Parathyroid adenoma (tissue), 2 donors: ENCODE measurements at regions not wholly inside any gene's neighbourhood (a gene's known extent, or its start where the extent isn't known, plus 50 kb on each side); places are given as distances from the start of the nearest gene placed in this dataset.

Experiments
- H2AFZ ChIP-seq: fragments of 300-600 bp; sonication (generic); one replicate; pipeline ENCODE4 v1.7.0; 2017; ENCODE audit warnings: antibody characterized with exemption, mild to moderate bottlenecking
- H3K27ac ChIP-seq: fragments of 300-600 bp; sonication (generic); one replicate; pipeline ENCODE4 v1.7.0; 2017
- H3K27me3 ChIP-seq: fragments of 300-600 bp; sonication (generic); one replicate; pipeline ENCODE4 v1.7.0; 2017; ENCODE audit warnings: low read length; ENCODE audit not compliant: control insufficient read depth, insufficient read depth
- H3K36me3 ChIP-seq: fragments of 300-600 bp; sonication (generic); one replicate; pipeline ENCODE4 v1.7.0; 2017; ENCODE audit warnings: low read length; ENCODE audit not compliant: control insufficient read depth, insufficient read depth
- H3K4me1 ChIP-seq: fragments of 300-600 bp; sonication (generic); one replicate; pipeline ENCODE4 v1.7.0; 2017; ENCODE audit warnings: control low read depth
- H3K4me2 ChIP-seq: fragments of 300-600 bp; sonication (generic); one replicate; pipeline ENCODE4 v1.7.0; 2017; ENCODE audit warnings: low read length
- H3K4me3 ChIP-seq: fragments of 300-600 bp; sonication (generic); one replicate; pipeline ENCODE4 v1.7.0; 2017; ENCODE audit warnings: low read depth, low read length
- H3K79me2 ChIP-seq: fragments of 300-600 bp; sonication (generic); one replicate; pipeline ENCODE4 v1.7.0; 2017; ENCODE audit warnings: control low read depth
- H3K9ac ChIP-seq: fragments of 300-600 bp; sonication (generic); one replicate; pipeline ENCODE4 v1.7.0; 2017; ENCODE audit warnings: mild to moderate bottlenecking
- H3K9me3 ChIP-seq: fragments of 300-600 bp; sonication (generic); one replicate; pipeline ENCODE4 v1.7.0; 2017; ENCODE audit warnings: low read length; ENCODE audit not compliant: control insufficient read depth
- TF ChIP-seq, protein P1 (sequence below): fragments of 300-600 bp; sonication (generic); IDR thresholded peaks from one replicate; pipeline ENCODE4 v1.7.0; 2017; ENCODE audit warnings: antibody characterized with exemption, mild to moderate bottlenecking
- donor health status: primary hyperparathyroidism.

DNA sequence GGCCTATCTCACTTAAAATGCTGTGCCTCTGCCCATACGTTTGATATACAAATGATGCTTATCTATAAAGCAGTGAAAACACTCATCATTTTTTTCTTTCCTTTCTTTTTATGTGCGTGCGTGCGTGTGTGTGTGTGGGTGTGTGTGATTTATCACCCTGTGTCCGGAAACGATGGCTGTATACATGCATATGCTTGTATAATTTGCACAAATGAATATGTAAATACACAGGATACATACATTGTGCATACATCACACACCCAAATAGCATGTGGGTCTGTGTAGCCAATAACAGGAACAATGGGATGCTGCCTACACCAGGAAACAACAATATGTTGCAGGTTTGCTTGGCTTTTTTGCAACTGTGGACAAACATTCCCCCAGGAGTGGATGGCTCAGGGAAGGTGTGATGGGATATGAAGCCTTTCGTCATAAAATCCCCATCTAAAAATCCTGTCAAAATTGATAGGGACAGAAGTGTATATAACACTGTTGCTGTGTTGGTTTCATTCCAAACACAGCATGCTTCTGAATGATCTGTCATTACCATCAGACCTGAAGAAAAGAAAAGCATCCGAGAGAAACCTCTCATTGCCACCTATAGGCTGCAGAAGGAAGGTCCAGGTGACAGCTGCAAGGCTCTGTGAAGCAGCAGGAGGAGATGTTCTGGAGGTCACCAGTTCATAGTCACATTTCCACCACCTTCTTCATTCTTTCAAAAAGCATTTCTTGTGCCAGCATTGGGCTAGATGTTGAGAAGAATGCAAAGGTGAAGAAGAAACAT lies 503.9 kb upstream of the NR2F2 start:
- no peaks in the 10 kb centered on the region for H3K79me2 ChIP-seq
- no peak overlapping the region for H3K4me2 ChIP-seq
- TF ChIP-seq, protein P1, sequence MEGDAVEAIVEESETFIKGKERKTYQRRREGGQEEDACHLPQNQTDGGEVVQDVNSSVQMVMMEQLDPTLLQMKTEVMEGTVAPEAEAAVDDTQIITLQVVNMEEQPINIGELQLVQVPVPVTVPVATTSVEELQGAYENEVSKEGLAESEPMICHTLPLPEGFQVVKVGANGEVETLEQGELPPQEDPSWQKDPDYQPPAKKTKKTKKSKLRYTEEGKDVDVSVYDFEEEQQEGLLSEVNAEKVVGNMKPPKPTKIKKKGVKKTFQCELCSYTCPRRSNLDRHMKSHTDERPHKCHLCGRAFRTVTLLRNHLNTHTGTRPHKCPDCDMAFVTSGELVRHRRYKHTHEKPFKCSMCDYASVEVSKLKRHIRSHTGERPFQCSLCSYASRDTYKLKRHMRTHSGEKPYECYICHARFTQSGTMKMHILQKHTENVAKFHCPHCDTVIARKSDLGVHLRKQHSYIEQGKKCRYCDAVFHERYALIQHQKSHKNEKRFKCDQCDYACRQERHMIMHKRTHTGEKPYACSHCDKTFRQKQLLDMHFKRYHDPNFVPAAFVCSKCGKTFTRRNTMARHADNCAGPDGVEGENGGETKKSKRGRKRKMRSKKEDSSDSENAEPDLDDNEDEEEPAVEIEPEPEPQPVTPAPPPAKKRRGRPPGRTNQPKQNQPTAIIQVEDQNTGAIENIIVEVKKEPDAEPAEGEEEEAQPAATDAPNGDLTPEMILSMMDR = no peak
- H3K9me3 ChIP-seq = no peaks in the 10 kb centered on the region
- no peaks in the 10 kb centered on the region for H3K4me1 ChIP-seq
- H3K36me3 ChIP-seq = no peaks in the 10 kb centered on the region
- H3K4me3 ChIP-seq = no peak overlapping the region
- H3K9ac ChIP-seq = no peak overlapping the region
- no peak overlapping the region for H2AFZ ChIP-seq
- H3K27ac ChIP-seq = no peak overlapping the region
- no peaks in the 10 kb centered on the region for H3K27me3 ChIP-seq

DNA sequence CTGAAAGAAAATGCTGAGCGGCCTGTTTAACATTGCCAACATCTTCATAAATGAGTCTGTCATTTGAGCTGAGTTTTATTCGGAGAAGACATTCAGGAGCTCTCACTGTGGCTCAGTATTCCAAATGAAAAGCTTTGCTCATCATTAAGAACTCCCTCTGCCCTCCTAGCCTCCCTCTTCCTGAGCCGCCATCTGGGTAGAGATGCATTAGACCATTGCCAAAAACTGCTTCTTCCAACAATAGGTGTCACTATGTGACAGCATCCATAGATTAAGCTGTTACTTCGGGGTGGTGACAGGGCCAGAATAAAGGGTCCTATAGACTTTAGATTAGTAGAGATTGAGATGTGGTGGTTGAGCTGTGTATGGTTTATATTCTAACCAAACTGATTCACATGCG lies 501.4 kb upstream of the NR2F2 start:
- Histone ChIP-seq H3K4me1 (no peaks in the 10 kb centered on the region), H2AFZ (no peak overlapping the region), H3K27me3 (no peaks in the 10 kb centered on the region), H3K79me2 (no peaks in the 10 kb centered on the region), H3K27ac (no peak overlapping the region), H3K4me2 (no peak overlapping the region), H3K9me3 (no peaks in the 10 kb centered on the region), H3K36me3 (no peaks in the 10 kb centered on the region), H3K9ac (no peak overlapping the region), H3K4me3 (no peak overlapping the region)
- TF ChIP-seq, protein P1 = no peak

DNA sequence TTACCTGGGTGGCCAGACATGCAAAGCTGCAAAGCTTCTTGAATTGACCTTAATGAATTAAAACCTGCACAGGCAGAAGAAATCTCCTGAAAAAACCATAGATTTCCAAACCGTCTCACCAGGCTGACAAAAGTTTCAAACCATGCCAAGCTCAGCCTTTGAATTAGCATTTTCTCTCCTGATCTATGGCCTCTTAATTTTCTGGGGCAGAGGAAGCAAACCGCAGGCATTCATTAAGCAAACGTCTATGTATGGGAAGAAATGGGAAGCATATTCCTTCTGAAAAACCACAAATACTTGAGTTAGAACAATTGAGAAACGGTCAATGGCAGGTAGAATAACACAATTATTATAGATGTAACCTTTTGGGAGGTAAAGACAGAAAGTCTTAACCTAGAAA lies 500.2 kb upstream of the NR2F2 start:
- Histone ChIP-seq H3K4me1 (no peaks in the 10 kb centered on the region), H3K27me3 (no peaks in the 10 kb centered on the region), H3K9ac (no peak overlapping the region), H3K36me3 (no peaks in the 10 kb centered on the region), H3K4me2 (no peak overlapping the region), H3K27ac (no peak overlapping the region), H3K9me3 (no peaks in the 10 kb centered on the region), H3K79me2 (no peaks in the 10 kb centered on the region), H2AFZ (no peak overlapping the region), H3K4me3 (no peak overlapping the region)
- TF ChIP-seq, protein P1 = no peak

DNA sequence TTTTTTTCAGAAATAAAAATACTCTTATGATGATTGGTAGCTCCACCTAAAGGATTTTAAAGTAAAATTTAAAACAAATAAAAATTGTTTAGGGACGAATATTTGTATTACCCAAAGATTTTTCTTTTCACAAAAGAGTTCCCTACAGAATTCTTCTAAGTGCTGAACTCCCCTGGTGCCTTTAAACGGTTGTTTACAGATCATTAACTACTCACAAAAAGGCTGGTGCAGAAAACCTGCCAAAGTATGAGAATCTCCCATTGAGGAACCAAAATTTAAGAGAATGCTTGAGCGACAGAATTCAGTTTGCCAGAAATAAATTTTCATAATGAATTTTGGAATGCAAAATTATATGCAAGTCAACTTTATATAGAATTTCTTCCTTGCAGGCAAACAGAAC lies 497.8 kb upstream of the NR2F2 start:
- Histone ChIP-seq H3K9me3 (no peaks in the 10 kb centered on the region), H3K9ac (no peak overlapping the region), H3K4me1 (no peaks in the 10 kb centered on the region), H3K27me3 (no peaks in the 10 kb centered on the region), H3K4me2 (no peak overlapping the region), H3K27ac (no peak overlapping the region), H3K79me2 (no peaks in the 10 kb centered on the region), H3K36me3 (no peaks in the 10 kb centered on the region), H2AFZ (no peak overlapping the region), H3K4me3 (no peak overlapping the region)
- TF ChIP-seq, protein P1 = no peak
